GM19452 (cell line): ENCODE measurements at regions not wholly inside any gene's neighbourhood (a gene's known extent, or its start where the extent isn't known, plus 50 kb on each side); places are given as distances from the start of the nearest gene placed in this dataset.
"Not testable (repeated sequence)": the region's sequence is repeated elsewhere in the genome, so short reads cannot be mapped to it uniquely, and the experiment has no call there.

Source experiments
- ATAC-seq: cut with Tn5 transposase; IDR thresholded peaks from one replicate; pipeline ENCODE4 v1.9.1; 2021; ENCODE audit not compliant: unreplicated experiment

DNA sequence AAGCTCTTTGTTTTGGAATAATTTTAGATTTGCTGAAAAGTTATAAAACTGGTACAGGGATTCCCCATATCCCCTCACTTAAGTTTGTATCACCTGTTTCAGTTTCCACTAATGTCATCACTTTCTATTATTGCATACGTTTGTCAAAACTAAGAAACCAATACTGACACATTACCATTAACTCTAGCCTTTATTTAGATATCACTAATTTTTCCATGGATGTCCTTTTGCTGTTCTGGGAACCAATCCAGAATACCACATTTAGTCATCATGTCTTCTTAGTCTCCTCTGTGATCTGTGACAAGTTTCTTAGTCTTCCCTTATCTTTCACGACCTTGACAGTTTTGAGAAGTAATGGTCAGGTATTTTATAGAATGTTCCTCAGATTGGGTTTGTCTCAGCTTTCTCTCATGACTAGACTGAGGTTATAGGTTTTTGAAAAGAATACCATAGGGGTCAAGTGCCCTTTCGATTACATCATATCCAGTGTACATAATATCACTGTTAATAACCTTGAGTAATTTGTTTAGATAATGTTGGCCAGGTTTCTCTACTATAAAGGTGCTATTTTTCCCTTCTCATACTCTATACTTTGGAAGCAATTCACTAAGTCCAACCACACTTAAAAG lies 51.9 kb upstream of the NMUR2 start:
- peak; percentile 61 for ATAC-seq

DNA sequence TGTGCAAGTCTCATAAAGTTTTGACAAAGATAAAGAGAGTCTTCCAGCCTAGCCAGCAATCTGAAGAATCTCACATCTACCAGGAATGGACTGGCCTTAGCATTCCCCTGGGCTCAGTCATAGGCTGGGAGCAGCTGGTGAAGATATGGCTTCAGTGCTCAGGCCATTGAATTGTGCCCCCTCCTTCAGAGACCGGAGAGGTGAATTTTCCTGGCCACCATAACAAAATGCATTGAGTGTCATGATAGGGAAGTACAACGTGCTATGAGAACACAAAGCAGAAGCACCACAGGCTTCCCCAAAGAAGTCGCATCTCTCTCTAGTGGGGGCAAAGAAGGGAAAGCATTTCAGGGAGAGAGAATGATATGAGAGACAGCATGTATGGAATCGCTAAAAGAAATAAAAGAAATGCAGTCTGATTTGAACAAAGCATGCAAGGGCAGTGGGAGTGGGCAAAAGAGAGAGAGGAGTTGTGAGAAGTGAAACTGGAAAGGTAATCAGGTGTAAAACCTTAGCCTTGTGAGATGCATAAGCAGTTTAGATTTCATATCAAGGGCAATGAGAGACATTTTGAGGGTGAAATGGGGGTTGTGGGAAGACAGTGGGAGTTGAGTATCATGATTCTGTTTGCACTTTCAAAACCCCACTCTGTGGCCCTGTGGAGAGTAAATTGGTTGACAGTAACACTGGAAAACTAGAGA lies 57.1 kb upstream of the NMUR2 start:
- peak; percentile 84 for ATAC-seq

DNA sequence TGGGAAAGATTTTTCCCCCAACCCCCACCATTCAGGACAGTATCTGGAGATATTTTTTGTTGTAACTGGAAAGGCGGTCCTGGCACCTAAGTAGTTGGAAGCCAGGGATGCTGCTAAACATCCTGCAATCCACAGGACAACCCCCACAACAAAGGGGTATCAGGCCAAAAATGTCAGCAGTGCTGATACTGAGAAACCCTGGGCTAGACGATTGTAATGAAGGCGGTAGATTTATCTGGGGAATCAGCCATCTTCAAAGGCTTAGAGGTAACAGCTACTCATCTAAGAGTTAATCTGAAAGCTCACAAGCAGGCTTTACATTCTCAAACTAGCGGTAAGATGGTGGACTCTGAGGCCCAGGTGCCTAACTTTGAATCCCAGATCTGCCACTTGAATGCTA lies 59.0 kb upstream of the NMUR2 start:
- ATAC-seq = no peak

DNA sequence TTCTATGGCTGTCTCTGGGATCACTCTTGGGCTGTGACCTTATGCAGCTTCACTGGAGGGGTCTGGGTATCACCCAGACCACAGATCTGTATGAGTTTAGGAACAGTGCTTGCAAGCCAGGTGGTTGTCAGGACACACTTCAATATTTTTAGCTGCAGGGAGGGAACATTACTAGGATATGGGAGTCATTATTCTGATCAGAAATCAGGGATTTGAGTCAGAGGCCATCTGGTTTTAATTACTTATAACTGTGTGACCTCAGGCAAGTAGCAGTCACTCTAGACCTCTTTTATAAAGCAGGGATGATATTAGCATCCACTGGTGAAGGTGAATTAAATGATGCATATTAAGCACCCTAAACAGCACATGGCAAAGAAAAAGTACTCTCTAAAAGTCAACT lies 60.1 kb upstream of the NMUR2 start:
- no peak for ATAC-seq

DNA sequence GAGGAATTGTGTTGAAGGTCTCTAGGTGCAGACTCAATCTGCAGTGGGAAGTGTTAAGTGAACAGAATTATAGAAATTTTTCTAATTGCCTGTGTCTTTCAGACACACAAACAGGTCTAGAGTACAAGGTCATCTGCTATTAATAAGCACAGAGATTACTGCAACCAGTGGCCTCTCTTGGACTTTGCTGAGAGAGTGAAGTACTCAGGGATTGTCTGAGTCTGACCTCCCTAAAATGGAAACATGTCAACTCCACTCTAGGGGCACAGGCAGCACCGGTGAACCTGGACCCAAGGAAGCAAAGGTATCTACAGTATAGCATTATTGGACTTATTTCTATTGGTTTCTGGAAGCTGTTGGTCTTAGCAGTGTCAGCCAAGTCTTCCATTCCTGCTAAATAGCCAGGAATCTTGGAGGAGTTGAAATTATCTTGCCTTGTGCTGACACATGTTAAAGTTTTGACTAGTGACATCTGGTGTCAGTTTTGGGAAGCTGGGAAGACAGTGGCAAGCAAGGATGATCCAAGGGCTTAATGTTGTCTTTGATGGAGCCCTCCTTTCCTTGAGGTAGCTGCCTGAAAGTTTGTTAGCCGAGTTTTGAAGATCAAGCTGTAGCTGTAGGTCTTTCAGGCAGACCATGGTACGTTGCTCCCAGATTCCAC lies 61.1 kb upstream of the NMUR2 start:
- no peak for ATAC-seq

DNA sequence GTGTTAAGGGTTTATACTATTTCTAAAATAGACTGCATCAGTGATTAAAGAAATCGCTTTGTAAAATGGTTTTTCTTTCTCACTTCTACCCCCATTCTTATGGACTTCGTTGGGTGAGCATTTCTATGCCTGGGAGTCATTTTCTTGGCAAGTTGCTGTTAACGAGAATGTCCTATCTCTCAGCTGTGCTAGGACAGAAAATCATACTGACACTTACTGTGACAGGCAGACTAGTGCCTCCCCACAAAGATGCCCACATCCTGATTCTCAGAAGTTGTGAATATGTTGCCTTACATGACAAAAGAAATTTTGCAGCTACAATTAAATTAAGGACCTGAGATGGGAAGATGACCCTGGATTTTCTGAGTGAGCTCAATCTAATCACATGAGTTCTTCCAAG lies 65.1 kb upstream of the NMUR2 start:
- no peak for ATAC-seq

DNA sequence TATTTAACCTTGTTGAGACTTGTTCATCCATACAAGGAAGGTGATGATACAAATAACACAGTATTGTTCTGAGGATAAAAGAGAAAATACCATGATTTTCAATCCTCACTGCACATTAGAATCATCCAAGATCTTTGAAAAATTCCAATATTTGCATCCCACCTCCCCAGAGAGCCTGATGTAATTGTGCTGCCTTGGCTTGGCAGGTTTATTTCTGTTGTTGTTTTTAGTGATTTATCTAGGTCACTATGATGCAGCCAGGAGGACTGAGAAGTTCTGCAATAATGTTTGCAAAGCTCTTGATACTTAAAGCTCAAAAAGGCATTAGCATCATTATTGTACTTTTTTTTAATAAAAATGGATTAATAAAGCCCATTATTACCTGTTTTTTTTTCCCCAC lies 67.0 kb upstream of the NMUR2 start:
- ATAC-seq = no peak

DNA sequence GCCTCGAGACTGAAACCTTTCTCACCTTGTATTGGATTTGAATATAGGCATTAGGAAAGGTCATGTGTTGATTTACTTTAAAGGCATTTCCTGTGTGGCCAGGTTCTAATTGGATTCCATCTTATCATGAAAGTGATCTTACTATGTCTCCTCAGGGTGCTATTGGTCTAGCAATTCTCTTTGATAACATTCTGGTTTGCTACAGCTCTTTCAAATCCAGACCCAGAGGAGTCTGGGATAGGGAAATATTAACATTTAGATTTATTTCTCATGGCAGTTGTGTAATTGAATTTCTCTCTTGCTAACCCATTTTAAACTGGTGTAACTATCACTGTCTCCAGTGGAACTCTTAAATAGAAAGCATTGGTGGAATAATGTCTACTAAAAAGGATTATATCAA lies 69.9 kb upstream of the NMUR2 start:
- no peak for ATAC-seq

DNA sequence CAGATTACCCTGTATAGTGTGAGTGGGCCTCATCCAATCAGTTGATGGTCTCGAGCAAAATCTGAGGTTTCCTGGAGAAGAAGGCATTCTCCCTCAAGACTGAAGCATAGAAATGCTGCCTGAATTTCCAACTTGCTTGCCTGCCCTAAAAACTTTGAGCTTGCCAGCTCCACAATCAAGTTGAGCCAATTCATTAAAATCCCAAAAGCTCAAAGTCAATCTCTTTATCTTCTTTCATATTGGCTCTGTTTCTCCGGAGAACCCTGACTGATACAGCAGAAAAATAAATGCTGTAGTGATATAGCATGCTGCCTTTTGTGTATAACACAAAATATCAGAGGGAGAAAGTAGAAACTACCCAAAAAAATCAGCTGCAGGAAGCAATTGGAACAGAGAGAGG lies 72.5 kb upstream of the NMUR2 start:
- ATAC-seq = no peak

DNA sequence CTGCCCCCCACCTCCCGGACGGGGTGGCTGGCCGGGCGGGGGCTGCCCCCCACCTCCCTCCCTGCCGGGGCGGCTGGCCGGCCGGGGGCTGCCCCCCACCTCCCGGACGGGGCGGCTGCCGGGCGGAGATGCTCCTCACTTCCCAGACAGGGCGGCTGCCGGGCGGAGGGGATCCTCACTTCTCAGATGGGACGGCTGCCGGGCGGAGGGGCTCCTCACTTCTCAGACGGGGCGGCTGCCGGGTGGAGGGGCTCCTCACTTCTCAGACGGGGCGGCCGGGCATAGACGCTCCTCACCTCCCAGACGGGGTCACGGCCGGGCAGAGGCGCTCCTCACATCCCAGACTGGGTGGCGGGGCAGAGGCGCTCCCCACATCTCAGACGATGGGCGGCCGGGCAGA lies 74.8 kb upstream of the NMUR2 start:
- ATAC-seq = not testable (repeated sequence)

DNA sequence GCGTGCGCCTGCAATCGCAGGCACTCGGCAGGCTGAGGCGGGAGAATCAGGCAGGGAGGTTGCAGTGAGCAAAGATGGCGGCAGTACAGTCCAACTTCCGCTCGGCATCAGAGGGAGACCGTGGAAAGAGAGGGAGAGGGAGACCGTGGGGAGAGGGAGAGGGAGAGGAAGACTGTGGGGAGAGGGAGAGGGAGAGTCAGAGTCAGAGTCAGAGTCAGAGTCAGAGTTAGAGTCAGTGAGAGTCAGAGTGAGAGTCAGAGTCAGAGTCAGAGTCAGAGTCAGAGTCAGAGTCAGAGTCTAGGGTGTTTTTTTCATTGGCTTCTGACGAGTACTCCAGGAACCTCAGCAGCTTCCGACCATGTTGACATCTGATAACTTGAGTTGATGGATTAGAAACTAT lies 75.6 kb upstream of the NMUR2 start:
- peak; percentile 95 for ATAC-seq

DNA sequence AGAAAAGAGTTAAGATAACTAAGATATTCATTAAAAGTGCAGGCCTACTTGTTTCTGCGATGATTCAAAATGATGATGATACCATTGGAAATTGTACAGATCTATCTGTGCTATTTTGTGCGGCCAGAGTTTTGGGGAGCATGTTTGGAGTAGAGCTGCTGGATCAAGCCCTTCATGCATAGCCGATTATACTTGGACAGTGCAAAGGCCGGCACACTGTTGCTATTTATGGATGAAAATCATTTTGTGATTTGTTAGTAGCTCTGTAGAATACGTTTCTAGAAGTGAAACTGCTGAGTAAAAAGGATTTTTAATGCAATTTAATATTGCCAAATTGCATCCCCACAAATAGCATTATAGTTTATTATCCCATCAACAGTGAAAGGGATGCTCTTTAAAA lies 82.1 kb upstream of the NMUR2 start:
- no peak for ATAC-seq

DNA sequence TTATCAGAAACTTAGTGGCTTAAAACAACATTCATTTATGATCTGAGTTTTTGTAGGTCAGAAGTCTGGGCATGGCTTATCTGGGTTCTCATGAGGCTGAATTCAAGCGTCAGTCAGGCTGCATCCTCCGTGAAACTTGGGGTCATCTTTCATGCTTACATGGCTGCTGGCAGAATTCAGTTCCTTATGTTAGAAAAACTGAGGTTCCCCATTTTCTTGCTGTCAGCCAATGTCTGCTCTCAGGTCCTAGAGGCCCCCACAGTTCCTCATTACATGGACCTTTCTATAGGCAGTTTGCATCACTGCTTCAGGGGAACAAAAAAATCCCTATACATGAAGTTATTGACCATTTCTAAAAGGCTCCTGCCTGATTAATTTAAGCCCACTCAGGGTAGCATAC lies 83.8 kb upstream of the NMUR2 start:
- no peak for ATAC-seq

DNA sequence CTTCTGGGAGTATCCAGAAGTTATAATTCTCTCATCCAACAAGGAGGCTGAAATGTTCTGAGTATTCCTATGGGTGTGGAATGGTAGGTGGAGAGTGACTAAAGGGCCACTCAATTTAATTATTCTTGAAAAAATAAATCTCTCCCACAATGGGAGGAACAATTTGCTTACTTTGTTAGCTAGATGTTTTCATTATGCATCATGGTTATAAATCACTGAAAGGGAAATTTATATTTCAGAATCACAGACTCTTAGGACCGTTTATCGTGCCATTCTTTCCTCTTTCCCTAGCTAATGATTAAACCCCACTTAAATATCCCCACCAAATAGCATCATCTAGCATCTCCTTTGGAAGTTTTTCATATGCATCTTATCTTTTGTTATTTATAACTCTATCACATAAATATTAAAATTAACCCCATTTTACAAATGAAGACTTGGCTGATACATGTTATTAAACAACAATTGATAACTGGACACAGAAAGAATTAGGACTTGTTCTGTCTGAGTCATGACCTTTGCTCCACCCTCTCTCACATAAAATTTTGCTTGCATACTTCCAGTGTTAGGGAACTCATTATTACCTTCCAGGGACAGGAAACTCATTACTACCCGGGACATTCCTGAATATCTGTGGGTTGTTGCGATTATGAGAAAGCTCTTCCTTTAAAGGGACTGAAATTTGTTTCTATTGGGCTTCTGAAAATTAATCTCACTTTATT lies 94.9 kb upstream of the NMUR2 start:
- ATAC-seq = no peak

DNA sequence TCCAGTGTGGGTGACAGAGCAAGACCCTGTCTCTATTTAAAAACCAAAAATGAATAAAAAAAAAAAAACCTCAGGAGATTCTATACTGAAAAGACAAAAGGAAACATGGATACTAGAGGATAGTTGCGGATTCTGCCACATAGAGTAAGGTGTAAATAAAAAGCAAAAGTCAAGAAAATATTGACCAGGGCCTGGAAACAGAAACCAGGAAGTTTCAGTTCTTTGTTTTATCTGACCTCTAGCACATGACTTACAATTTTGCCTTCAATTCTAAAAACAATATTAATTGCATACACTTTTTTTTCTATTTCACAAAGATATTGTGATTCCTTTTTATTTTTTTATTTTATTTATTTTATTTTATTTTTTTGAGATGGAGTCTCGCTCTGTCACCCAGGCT lies 96.2 kb upstream of the NMUR2 start:
- ATAC-seq = no peak

DNA sequence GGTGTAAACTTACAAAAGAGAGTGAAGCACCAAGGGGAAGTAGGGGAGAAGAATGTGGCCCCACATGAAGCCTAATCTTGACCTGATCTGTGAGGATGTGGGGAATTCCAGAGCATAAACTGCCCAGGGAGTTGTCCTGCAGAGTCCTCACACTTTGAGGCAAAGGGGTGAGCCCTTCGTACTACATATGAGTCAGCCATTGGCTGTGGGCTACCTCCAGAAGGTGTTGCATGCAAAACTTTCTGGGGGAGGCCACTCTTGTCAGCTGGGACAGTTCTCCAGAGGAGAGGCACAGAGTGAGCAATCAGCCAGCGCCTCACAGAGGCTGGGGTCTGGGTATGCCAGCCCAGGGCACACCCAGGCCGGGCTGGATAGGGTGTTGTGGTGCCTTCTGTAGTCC lies 98.1 kb upstream of the NMUR2 start:
- no peak for ATAC-seq

DNA sequence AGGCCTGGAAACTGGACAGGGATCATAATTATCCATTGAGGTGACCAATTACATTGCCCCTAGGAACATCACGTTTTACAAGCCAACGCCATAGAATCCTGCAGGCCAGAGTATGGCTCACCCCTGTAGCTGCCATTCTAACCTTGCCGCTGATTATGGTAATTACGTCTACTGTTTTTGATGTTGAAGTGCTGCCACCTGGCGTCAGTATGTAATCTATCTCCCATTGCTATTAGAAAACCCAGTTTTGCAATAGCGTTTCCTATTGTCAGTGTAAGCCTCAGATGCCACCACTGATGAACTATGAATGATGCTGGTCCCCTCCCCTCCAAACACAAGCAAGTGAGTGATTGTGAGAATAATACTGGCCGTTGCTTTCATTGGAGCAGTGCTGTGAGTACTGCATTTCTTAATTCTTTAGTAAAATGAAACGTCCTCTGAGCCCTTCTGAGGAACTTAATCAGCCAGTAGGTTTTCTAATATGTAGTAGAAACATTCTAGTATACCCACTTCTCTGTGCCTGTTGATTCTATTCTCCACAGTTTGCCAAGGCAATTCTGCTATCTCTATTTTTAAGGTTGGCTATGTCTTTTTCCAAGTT lies 100.5 kb upstream of the NMUR2 start:
- ATAC-seq = peak; percentile 87

DNA sequence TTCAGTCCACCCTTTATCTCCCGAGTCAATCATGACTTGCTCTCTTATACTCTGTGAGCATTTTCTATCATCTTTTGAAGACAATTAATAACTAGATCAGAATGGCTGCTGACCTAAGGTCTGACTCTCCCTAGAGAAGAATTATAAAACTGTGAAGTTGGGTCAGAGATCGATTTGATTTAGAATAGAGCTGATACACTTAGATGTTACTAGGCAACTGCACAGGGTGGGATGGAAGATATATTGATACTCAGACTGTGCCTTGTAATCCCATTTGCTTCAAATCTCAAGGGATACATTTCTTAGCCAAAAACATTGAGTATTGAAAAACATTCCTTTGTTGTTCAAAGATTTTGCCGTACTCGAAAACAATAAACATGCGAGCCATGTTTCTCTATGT lies 106.0 kb upstream of the NMUR2 start:
- no peak for ATAC-seq

DNA sequence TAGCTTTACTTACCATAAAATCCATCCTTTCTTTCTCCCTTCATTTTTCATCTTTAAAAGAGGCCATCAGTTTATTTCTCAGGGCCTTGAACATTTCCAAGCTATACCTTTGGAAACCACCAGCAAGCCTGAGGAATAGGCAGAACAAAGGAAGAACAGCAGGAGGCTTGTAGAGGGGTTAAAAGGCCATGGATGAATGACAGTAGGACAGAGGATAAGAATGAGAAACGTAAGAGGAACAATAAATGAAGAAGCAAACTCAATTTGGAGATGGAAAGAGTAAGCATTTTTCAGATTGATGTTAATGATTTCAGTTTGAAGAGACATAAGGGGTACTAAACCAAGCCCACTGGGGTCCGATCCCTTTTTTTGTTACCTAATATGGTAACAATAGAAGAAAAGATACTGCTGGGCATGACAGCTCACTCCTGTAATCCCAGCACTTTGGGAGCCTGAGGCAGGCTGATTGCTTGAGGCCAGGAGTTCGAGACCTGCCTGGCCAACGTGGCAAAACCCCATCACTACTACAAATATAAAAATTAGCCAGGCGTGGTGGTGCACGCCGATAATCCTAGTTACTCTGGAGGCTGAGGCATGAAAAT lies 106.6 kb upstream of the NMUR2 start:
- ATAC-seq = no peak

DNA sequence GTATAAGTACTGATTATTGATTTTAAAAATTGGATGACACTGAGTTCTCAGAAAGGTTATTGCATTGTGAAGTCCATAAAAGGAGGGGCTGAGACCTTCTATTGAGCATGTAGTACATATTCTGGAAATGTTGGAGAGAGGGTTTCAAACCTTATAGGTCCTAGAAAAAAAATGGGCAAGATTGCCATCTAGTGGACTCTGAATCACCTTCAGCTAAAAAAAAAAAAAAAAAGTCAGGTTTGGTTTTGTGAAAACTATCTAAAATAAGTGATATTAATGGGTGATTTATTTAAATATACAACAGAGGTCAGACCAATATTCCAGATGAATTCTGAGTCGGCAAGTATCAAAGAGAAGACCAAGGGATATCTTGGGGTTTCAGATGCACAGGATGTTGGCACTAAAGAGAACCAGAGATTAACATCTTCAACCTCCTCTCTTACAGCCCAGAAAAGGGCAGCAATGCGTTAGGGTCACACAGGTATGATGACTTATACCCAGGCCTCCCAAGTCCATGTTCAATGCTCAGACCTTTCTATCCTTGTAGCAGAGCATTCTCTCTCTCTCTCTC lies 109.8 kb upstream of the NMUR2 start:
- no peak for ATAC-seq

DNA sequence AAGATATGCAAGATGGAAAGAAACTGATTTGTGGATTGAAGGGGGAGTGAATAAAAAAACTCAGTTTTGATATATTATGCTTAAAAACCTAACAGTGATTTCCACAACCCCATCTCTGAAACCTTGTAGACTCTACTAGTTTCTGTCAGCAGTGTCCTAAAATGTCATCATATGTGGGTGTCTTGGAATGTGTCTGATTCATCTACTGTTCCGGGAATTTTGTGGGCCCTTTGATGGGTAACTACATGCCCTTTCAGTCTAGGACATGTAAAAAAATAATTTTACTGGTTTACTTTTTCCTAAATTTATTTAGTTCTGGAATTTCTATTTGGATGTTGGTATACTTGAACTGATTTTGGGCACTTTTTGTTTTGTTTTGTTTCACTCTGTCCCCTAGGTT lies 118.9 kb upstream of the NMUR2 start:
- ATAC-seq = no peak
